HAP-1 (cell line): ENCODE measurements at regions not wholly inside any gene's neighbourhood (a gene's known extent, or its start where the extent isn't known, plus 50 kb on each side); places are given as distances from the start of the nearest gene placed in this dataset.

Experiments
- DNase-seq, 2 experiments: peaks; one replicate each; pipeline ENCODE4 v3.0.0-alpha.2; 2016 to 2020; ENCODE audit warnings: low spot score in 2 of 2
- H3K27me3 ChIP-seq: fragments of 250-450 bp; sonication (Bioruptor Pico); 2 replicates; pipeline ENCODE4 v1.5.1; 2020; ENCODE audit warnings: low read depth, mild to moderate bottlenecking, moderate library complexity
- H3K36me3 ChIP-seq: fragments of 250-450 bp; sonication (Bioruptor Pico); replicated peaks from 2 replicates; pipeline ENCODE4 v1.5.1; 2020; ENCODE audit warnings: mild to moderate bottlenecking
- H3K4me1 ChIP-seq: fragments of 250-450 bp; sonication (Bioruptor Pico); 2 replicates; pipeline ENCODE4 v1.5.1; 2020; ENCODE audit warnings: mild to moderate bottlenecking
- H3K4me3 ChIP-seq: fragments of 250-450 bp; sonication (Bioruptor Pico); 2 replicates; pipeline ENCODE4 v1.5.1; 2020; ENCODE audit warnings: mild to moderate bottlenecking, moderate library complexity
- H3K9me3 ChIP-seq: fragments of 250-450 bp; sonication (Bioruptor Pico); 2 replicates; pipeline ENCODE4 v1.5.1; 2020; ENCODE audit warnings: mild to moderate bottlenecking, moderate library complexity
- in situ Hi-C: fragments of 300-500 bp; cut with MboI; formaldehyde crosslinking; loops from 3 replicates; pipeline ENCODE4 v1.14.3; 2020; ENCODE audit warnings: low sequenced_read_pairs, inconsistent platforms, mixed read lengths

- in situ Hi-C loops = no loop called here
Observed at GRCh38 chr13:112007191-112007590, 59.8 kb upstream of the SOX1 start.

GRCh38 chr13:112010714-112011113 lies 56.2 kb upstream of the SOX1 start:
- no peaks in the 10 kb centered on the region for H3K27me3 ChIP-seq
- H3K9me3 ChIP-seq = no peaks in the 10 kb centered on the region
- in situ Hi-C loops = no loop called here
- H3K4me3 ChIP-seq = no peak overlapping the region
- DNase-seq = no peak
- no peaks in the 10 kb centered on the region for H3K4me1 ChIP-seq
- H3K36me3 ChIP-seq = no peaks in the 10 kb centered on the region

More at GRCh38 chr13:112007191-112007590, 59.8 kb upstream of the SOX1 start:
- Histone ChIP-seq H3K36me3 (no peaks in the 10 kb centered on the region), H3K4me1 (no peaks in the 10 kb centered on the region), H3K9me3 (no peaks in the 10 kb centered on the region), H3K27me3 (no peaks in the 10 kb centered on the region), H3K4me3 (no peak overlapping the region)
- DNase-seq = no peak

- H3K36me3 ChIP-seq = no peaks in the 10 kb centered on the region
- no peaks in the 10 kb centered on the region for H3K4me1 ChIP-seq
- H3K27me3 ChIP-seq = no peaks in the 10 kb centered on the region
- H3K9me3 ChIP-seq = no peaks in the 10 kb centered on the region
- no peak overlapping the region for H3K4me3 ChIP-seq
- in situ Hi-C loops = no loop called here
- no peak for DNase-seq
Observed at GRCh38 chr13:112012016-112012704, 54.8 kb upstream of the SOX1 start.

GRCh38 chr13:112012705-112013085 lies 54.3 kb upstream of the SOX1 start:
- H3K27me3 ChIP-seq = no peaks in the 10 kb centered on the region
- DNase-seq = no peak
- in situ Hi-C loops = no loop called here

GRCh38 chr13:112013665-112014064 lies 53.3 kb upstream of the SOX1 start:
- Histone ChIP-seq H3K27me3 (no peaks in the 10 kb centered on the region), H3K4me3 (no peak overlapping the region), H3K9me3 (no peaks in the 10 kb centered on the region), H3K36me3 (no peaks in the 10 kb centered on the region), H3K4me1 (no peaks in the 10 kb centered on the region)
- DNase-seq = no peak
- in situ Hi-C loops = no loop called here

More at GRCh38 chr13:112012705-112013085, 54.3 kb upstream of the SOX1 start:
- Histone ChIP-seq H3K36me3 (no peaks in the 10 kb centered on the region), H3K9me3 (no peaks in the 10 kb centered on the region), H3K4me3 (no peak overlapping the region), H3K4me1 (no peaks in the 10 kb centered on the region)

- in situ Hi-C loops = no loop called here
- Histone ChIP-seq H3K9me3 (no peaks in the 10 kb centered on the region), H3K4me3 (no peak overlapping the region), H3K36me3 (no peaks in the 10 kb centered on the region), H3K27me3 (no peaks in the 10 kb centered on the region), H3K4me1 (no peaks in the 10 kb centered on the region)
- no peak for DNase-seq
Observed at GRCh38 chr13:112014857-112015256, 52.1 kb upstream of the SOX1 start.
